Neural cell (in vitro differentiated cells): ENCODE measurements at regions not wholly inside any gene's neighbourhood (a gene's known extent, or its start where the extent isn't known, plus 50 kb on each side); places are given as distances from the start of the nearest gene placed in this dataset.

Experiments
- H2AFZ ChIP-seq: fragments of 200-600, 300-800 bp; sonication (generic), shearing (Covaris generic); 2 replicates; pipeline ENCODE4 v1.6.0; 2014; ENCODE audit warnings: low read depth, mild to moderate bottlenecking, antibody characterized with exemption, low read length, moderate library complexity
- H3F3A ChIP-seq: fragments of 200-600 bp; shearing (Covaris generic); 2 replicates; pipeline ENCODE4 v1.6.1; 2016; ENCODE audit warnings: mild to moderate bottlenecking, moderate library complexity, mixed read lengths, antibody characterized with exemption, low read length; ENCODE audit not compliant: insufficient read depth, poor library complexity, severe bottlenecking
- H3K27ac ChIP-seq: fragments of 200-600, 300-800 bp; sonication (generic), shearing (Covaris generic); 2 replicates; pipeline ENCODE4 v1.5.1; 2014; ENCODE audit warnings: mild to moderate bottlenecking, low read length, moderate library complexity
- H3K27me3 ChIP-seq: fragments of 300-800, 200-600 bp; sonication (generic), shearing (Covaris generic); 2 replicates; pipeline ENCODE4 v1.6.0; 2014; ENCODE audit warnings: mild to moderate bottlenecking, low read depth, low read length, moderate library complexity; ENCODE audit not compliant: insufficient read depth
- H3K36me3 ChIP-seq: fragments of 300-800, 200-600 bp; sonication (generic), shearing (Covaris generic); 2 replicates; pipeline ENCODE4 v1.5.1; 2014; ENCODE audit warnings: mild to moderate bottlenecking, antibody characterized with exemption, low read length, moderate library complexity; ENCODE audit not compliant: insufficient read depth
- H3K4me2 ChIP-seq: fragments of 300-800, 200-600 bp; sonication (generic), shearing (Covaris generic); 2 replicates; pipeline ENCODE4 v1.6.0; 2014; ENCODE audit warnings: mild to moderate bottlenecking, low read length
- H3K4me3 ChIP-seq: fragments of 300-800, 200-600 bp; sonication (generic), shearing (Covaris generic); 2 replicates; pipeline ENCODE4 v1.5.1; 2014; ENCODE audit warnings: mild to moderate bottlenecking, low read length, moderate library complexity
- H3K79me2 ChIP-seq: fragments of 200-600 bp; shearing (Covaris generic); replicated peaks from 2 replicates; pipeline ENCODE4 v1.6.0; 2014; ENCODE audit warnings: mild to moderate bottlenecking, low read length, moderate library complexity; ENCODE audit not compliant: insufficient read depth
- H3K9ac ChIP-seq: fragments of 300-800, 200-600 bp; sonication (generic), shearing (Covaris generic); 2 replicates; pipeline ENCODE4 v1.6.1; 2016; ENCODE audit warnings: mild to moderate bottlenecking, low read length, mixed read lengths
- H3K9me2 ChIP-seq: fragments of 200-600 bp; shearing (Covaris generic); 2 replicates; pipeline ENCODE4 v1.6.1; 2016; ENCODE audit warnings: mild to moderate bottlenecking, low read length, mixed read lengths; ENCODE audit not compliant: insufficient read depth
- H3K9me3 ChIP-seq: fragments of 200-600, 300-800 bp; sonication (generic), shearing (Covaris generic); 2 replicates; pipeline ENCODE4 v1.6.1; 2016; ENCODE audit warnings: mild to moderate bottlenecking, mixed run types, low read length, moderate library complexity, mixed read lengths
- H4K20me1 ChIP-seq: fragments of 200-600 bp; shearing (Covaris generic); 2 replicates; pipeline ENCODE4 v1.6.1; 2016; ENCODE audit warnings: mild to moderate bottlenecking, mixed run types; ENCODE audit not compliant: insufficient read depth
- EP300 ChIP-seq: fragments of 450-650 bp; conservative IDR thresholded peaks from 2 replicates; pipeline ENCODE4 v1.6.1; 2014; ENCODE audit warnings: antibody characterized with exemption, mild to moderate bottlenecking, moderate library complexity; ENCODE audit not compliant: poor library complexity, severe bottlenecking
- EZH2 ChIP-seq: fragments of 200-600, 300-800 bp; shearing (Covaris generic), sonication (generic); IDR thresholded peaks from 2 replicates; pipeline ENCODE4 v1.6.1; 2014; ENCODE audit warnings: antibody characterized with exemption, low read length, borderline replicate concordance, mild to moderate bottlenecking; ENCODE audit not compliant: insufficient read depth, poor library complexity, severe bottlenecking
- MXI1 ChIP-seq: fragments of 450-650 bp; conservative IDR thresholded peaks from 2 replicates; pipeline ENCODE4 v1.6.1; 2014; ENCODE audit warnings: antibody characterized with exemption, mild to moderate bottlenecking; ENCODE audit not compliant: poor library complexity, severe bottlenecking
- POLR2AphosphoS5 ChIP-seq: IDR thresholded peaks from 2 replicates; pipeline ENCODE4 v1.6.1; 2012
- RAD21 ChIP-seq: fragments of 450-650 bp; conservative IDR thresholded peaks from 2 replicates; pipeline ENCODE4 v1.6.1; 2014; ENCODE audit warnings: antibody characterized with exemption, mild to moderate bottlenecking, moderate library complexity
- SMC3 ChIP-seq: fragments of 450-650 bp; conservative IDR thresholded peaks from 2 replicates; pipeline ENCODE4 v1.6.1; 2014; ENCODE audit warnings: antibody characterized with exemption, mild to moderate bottlenecking, moderate library complexity; ENCODE audit not compliant: poor library complexity
- TAF1 ChIP-seq: IDR thresholded peaks from 2 replicates; pipeline ENCODE4 v1.6.1; 2012; ENCODE audit warnings: low read depth
- TF ChIP-seq, protein P1 (sequence below): fragments of 450-650 bp; IDR thresholded peaks from 2 replicates; pipeline ENCODE4 v1.5.1; 2014; ENCODE audit warnings: antibody characterized with exemption, mild to moderate bottlenecking, moderate library complexity; ENCODE audit not compliant: poor library complexity, severe bottlenecking
- TF ChIP-seq, protein P2 (sequence below): IDR thresholded peaks from 2 replicates; pipeline ENCODE4 v1.6.1; 2012; ENCODE audit warnings: borderline replicate concordance

DNA sequence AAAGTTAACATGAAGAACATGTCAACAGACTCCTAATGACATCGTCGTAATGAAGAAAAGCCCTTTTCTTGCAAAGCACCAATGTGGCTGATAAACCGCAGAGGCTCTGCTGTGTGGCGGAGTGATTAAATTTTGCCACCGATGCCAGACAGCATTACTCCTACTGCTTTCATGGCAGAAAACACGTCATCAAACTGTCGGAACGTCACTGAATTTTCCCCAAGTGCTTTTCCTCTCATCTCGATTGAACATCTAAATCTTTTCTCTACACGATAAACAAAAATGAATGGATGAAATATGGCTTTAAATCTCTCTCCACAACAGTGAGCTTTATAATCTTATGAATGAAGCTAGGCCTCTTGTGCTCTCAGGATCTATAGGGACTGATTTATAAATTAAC is 159.8 kb upstream of the REG3G start:
- Histone ChIP-seq H3K27me3 (no peaks in the 10 kb centered on the region), H3K4me3 (no peak overlapping the region), H2AFZ (no peak overlapping the region), H3K36me3 (no peaks in the 10 kb centered on the region), H3K9ac (no peak overlapping the region), H3F3A (no peaks in the 10 kb centered on the region), H3K4me2 (no peak overlapping the region), H3K9me2 (no peaks in the 10 kb centered on the region), H3K27ac (no peak overlapping the region), H3K9me3 (no peaks in the 10 kb centered on the region), H4K20me1 (no peaks in the 10 kb centered on the region), H3K79me2 (no peaks in the 10 kb centered on the region)
- TF ChIP-seq EZH2 = no peak
- peak; percentile 49 for TF ChIP-seq POLR2AphosphoS5
- peak; percentile 33 for TF ChIP-seq EP300

DNA sequence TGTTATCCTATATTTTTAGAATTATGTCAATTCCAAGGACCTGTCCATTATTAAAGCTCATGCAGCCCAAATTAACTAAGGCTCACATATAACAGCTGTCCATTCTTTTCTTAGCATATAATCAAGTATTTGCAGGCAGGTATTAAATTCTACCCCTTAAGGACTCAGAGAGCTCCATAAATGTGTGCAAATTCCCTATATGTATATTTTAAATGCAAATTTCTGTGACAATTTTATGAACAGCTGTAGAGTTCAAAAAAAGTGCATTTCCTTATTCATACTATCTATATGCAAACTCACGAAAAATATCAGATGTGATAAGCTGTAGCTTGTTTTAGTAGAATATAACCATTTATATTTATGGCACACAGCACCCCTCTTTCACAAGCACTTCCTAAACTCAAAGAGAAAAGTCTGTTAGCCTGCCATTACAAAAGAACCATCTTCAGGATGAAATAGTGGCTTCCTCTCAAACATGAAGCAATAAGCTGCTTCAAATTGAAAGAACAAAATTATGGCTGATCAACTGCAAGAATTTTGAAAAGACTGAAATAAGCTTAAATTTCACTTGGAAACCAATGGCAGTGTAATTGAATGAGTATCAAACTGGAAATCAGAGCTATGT is 155.0 kb upstream of the REG3G start:
- no peaks in the 10 kb centered on the region for H3K27me3 ChIP-seq
- H3K79me2 ChIP-seq = no peaks in the 10 kb centered on the region
- H3K9ac ChIP-seq = no peak overlapping the region
- H3K4me2 ChIP-seq = no peak overlapping the region
- H4K20me1 ChIP-seq = no peaks in the 10 kb centered on the region
- no peaks in the 10 kb centered on the region for H3K9me2 ChIP-seq
- H3K4me3 ChIP-seq = no peak overlapping the region
- H3K27ac ChIP-seq = no peak overlapping the region
- no peaks in the 10 kb centered on the region for H3F3A ChIP-seq
- no peaks in the 10 kb centered on the region for H3K36me3 ChIP-seq
- no peak overlapping the region for H2AFZ ChIP-seq
- TF ChIP-seq SMC3 = no peak
- TF ChIP-seq, protein P1, sequence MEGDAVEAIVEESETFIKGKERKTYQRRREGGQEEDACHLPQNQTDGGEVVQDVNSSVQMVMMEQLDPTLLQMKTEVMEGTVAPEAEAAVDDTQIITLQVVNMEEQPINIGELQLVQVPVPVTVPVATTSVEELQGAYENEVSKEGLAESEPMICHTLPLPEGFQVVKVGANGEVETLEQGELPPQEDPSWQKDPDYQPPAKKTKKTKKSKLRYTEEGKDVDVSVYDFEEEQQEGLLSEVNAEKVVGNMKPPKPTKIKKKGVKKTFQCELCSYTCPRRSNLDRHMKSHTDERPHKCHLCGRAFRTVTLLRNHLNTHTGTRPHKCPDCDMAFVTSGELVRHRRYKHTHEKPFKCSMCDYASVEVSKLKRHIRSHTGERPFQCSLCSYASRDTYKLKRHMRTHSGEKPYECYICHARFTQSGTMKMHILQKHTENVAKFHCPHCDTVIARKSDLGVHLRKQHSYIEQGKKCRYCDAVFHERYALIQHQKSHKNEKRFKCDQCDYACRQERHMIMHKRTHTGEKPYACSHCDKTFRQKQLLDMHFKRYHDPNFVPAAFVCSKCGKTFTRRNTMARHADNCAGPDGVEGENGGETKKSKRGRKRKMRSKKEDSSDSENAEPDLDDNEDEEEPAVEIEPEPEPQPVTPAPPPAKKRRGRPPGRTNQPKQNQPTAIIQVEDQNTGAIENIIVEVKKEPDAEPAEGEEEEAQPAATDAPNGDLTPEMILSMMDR = no peak
- no peak for TF ChIP-seq POLR2AphosphoS5
- TF ChIP-seq EZH2 = no peak
- no peak for TF ChIP-seq EP300
- TF ChIP-seq RAD21 = no peak
- TF ChIP-seq TAF1 = no peak
- H3K9me3 ChIP-seq = no peaks in the 10 kb centered on the region

DNA sequence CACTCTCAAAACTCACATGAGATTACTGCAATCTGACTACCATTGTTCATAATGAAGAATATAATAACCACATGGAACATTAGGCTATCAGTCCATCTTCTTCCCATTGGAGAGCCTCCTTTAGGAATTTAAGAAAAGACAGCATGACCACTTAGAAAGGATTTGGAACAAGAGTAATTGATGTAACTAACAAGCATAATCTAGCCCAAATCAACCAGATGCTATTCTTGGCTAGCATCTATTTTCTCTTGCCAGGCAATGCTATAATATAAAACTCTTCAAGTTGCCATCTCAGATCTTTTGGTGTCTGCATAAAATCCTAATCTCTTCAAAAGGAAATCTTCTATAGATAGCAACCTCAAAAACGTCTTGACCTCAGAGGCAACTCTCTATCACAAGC is 152.0 kb upstream of the REG3G start:
- Histone ChIP-seq H3K27ac (no peak overlapping the region), H3K36me3 (no peaks in the 10 kb centered on the region), H3K4me3 (no peak overlapping the region), H3K27me3 (peaks cover 5% of the 10 kb centered on the region), H2AFZ (no peak overlapping the region), H3K79me2 (no peaks in the 10 kb centered on the region), H4K20me1 (no peaks in the 10 kb centered on the region), H3K9ac (no peak overlapping the region), H3K4me2 (no peak overlapping the region), H3K9me3 (no peaks in the 10 kb centered on the region), H3F3A (no peaks in the 10 kb centered on the region), H3K9me2 (no peaks in the 10 kb centered on the region)
- TF ChIP-seq, protein P1 = no peak
- no peak for TF ChIP-seq POLR2AphosphoS5
- TF ChIP-seq TAF1 = no peak
- no peak for TF ChIP-seq MXI1
- TF ChIP-seq EP300 = no peak
- TF ChIP-seq, protein P2, sequence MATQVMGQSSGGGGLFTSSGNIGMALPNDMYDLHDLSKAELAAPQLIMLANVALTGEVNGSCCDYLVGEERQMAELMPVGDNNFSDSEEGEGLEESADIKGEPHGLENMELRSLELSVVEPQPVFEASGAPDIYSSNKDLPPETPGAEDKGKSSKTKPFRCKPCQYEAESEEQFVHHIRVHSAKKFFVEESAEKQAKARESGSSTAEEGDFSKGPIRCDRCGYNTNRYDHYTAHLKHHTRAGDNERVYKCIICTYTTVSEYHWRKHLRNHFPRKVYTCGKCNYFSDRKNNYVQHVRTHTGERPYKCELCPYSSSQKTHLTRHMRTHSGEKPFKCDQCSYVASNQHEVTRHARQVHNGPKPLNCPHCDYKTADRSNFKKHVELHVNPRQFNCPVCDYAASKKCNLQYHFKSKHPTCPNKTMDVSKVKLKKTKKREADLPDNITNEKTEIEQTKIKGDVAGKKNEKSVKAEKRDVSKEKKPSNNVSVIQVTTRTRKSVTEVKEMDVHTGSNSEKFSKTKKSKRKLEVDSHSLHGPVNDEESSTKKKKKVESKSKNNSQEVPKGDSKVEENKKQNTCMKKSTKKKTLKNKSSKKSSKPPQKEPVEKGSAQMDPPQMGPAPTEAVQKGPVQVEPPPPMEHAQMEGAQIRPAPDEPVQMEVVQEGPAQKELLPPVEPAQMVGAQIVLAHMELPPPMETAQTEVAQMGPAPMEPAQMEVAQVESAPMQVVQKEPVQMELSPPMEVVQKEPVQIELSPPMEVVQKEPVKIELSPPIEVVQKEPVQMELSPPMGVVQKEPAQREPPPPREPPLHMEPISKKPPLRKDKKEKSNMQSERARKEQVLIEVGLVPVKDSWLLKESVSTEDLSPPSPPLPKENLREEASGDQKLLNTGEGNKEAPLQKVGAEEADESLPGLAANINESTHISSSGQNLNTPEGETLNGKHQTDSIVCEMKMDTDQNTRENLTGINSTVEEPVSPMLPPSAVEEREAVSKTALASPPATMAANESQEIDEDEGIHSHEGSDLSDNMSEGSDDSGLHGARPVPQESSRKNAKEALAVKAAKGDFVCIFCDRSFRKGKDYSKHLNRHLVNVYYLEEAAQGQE = no peak
- no peak for TF ChIP-seq SMC3
- TF ChIP-seq EZH2 = no peak
- TF ChIP-seq RAD21 = no peak
